ENCODE measurements at regions not wholly inside any gene's neighbourhood (a gene's known extent, or its start where the extent isn't known, plus 50 kb on each side); places are given as distances from the start of the nearest gene placed in this dataset.

GRCh38 chr3:83738202-83738601 lies 1220.6 kb upstream of the CADM2 start:
- DNase-seq (ENCODE audit: low spot score) = no peak

DNA sequence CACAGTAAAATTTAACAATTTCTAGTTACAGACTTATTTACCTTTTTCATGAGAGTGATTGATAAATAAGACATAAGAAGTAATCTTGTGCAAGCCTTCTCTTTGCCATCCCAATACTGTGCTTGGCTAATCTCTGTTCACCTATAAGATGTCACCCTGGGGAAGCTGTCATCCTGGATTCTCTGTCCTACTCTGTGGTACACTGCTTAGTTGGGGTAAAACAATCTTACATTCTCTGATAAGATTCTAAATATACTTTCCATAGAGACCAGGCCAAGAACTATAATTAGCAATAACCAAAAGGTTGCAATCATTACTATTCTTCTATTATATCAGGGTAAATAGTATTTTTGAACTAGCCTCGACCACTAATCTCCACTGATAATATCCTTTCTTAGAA lies 1218.3 kb upstream of the CADM2 start:
- no peak for DNase-seq (ENCODE audit: low spot score)

GRCh38 chr3:83765956-83766355 lies 1192.8 kb upstream of the CADM2 start:
- no peak for DNase-seq (ENCODE audit: low spot score)

GRCh38 chr3:83769791-83770663 lies 1188.8 kb upstream of the CADM2 start:
- DNase-seq (ENCODE audit: low spot score) = no peak

DNA sequence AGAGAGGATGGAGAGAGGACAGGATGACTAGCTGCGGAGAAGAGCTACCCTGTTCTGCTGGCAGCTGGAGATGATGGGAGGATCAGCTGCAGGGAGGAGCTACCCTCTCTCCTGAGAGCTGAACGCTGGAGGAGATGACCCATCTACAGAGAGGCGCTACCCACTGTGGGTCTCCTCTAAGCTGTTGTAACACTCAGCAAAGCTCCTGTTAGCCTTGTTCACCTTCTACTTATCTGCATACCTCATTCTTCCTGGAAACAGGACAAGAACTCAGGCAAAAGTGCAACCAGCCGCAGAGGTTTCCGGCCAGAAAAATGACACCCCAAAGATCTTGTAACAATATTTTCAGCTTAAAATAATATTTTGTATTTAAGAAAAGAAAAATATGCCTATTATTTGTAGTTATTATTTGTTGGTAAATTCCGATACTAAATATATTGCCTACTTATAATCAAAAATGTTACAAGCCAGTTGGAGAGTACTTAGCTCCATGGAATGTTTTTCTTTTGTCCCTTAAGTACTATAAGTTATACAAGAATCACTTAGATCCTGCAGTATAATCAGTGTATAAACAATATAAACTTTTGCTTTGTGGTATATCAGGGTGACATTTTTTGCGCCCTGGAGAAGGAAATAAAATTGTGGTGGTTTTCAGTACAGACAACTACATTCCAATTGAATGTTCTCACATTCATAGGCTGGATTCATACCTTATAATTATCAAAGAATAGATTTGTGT lies 1188.0 kb upstream of the CADM2 start:
- DNase-seq (ENCODE audit: low spot score) = no peak

- DNase-seq (ENCODE audit: low spot score) = no peak
Observed at GRCh38 chr3:83802801-83803200, 1156.0 kb upstream of the CADM2 start.

DNA sequence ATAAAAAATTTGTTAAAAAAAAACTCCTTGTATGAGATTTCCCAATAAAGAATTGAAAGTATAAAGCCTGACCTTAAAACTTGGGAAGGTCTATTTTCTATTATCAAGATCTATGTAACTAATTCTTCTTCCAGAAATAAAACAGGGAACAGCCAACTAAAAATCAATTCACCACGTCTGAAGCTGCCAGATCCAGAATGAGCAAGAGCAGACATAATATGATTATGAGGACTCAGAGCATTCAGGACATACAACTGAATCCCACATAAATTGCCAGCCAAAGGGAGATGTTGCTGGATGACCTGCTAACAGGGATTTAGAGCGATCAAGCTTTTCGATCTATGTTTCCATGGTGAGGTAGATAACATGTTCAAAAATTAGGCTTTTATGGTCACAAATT lies 1151.3 kb upstream of the CADM2 start:
- no peak for DNase-seq (ENCODE audit: low spot score)

DNA sequence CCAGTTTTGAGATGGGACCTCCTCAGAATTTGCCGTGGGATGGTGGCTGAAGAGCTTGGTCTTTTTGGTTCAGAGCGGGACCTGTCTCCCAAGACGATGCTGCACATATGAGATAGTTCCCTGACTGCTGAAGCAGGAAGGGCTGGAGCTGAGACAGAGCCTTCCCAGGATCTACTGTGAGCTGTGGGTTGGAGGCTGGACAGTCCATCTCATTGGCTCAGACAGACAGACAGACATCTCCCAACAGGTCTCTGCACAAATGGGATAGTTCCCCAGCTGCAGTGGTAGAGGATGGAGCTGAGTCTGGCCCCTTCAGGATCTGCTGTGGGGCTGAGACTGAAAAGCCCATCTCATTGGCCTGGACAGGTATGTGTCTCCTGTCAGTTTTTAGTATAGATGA lies 1145.6 kb upstream of the CADM2 start:
- DNase-seq (ENCODE audit: low spot score) = no peak

GRCh38 chr3:83816653-83817052 lies 1142.1 kb upstream of the CADM2 start:
- no peak for DNase-seq (ENCODE audit: low spot score)

GRCh38 chr3:83821506-83821905 lies 1137.3 kb upstream of the CADM2 start:
- DNase-seq (ENCODE audit: low spot score) = no peak

GRCh38 chr3:83823095-83823494 lies 1135.7 kb upstream of the CADM2 start:
- DNase-seq (ENCODE audit: low spot score) = no peak

DNA sequence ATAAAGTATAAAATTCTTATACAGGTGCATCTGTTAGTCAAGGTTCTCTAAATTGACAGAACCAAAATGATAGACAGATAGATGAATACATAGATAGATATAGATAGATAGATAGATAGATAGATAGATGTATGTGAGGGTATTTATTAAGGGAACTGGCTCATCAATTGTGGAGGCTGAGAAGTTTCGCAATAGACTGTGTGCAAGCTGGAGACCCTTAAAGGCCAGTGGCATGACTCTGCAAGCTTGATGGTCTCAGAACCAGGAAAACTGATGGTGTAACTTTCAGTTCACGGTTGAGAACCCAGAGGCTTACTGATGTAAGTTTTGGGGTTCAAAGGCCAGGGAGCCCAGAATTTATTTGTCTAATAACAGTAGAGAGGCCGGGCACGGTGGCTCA lies 1123.7 kb upstream of the CADM2 start:
- no peak for DNase-seq (ENCODE audit: low spot score)

DNA sequence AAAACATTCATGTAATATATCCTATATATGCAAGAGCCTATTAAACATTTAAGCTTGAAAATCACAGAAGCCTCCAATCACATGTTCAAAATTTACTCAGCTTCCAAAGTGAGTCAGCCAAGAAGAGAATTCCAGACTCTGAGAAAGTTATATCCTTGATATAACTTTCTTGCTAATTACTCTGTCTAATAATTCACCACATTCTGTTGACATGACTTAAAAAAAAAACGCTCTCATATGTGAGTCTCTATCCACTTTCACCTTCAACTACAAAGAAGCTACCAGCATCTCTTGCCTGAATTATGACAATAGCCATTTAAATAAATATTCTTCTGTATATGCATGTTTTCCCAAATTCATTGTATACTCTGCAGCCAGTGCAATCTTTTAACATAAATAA lies 1116.3 kb upstream of the CADM2 start:
- no peak for DNase-seq (ENCODE audit: low spot score)

GRCh38 chr3:83843716-83844115 lies 1115.1 kb upstream of the CADM2 start:
- no peak for DNase-seq (ENCODE audit: low spot score)

GRCh38 chr3:83849106-83849730 lies 1109.6 kb upstream of the CADM2 start:
- DNase-seq (ENCODE audit: low spot score) = no peak

- DNase-seq (ENCODE audit: low spot score) = no peak
Observed at GRCh38 chr3:83863380-83863779, 1095.4 kb upstream of the CADM2 start.

GRCh38 chr3:83868909-83869567 lies 1089.8 kb upstream of the CADM2 start:
- DNase-seq (ENCODE audit: low spot score) = no peak

DNA sequence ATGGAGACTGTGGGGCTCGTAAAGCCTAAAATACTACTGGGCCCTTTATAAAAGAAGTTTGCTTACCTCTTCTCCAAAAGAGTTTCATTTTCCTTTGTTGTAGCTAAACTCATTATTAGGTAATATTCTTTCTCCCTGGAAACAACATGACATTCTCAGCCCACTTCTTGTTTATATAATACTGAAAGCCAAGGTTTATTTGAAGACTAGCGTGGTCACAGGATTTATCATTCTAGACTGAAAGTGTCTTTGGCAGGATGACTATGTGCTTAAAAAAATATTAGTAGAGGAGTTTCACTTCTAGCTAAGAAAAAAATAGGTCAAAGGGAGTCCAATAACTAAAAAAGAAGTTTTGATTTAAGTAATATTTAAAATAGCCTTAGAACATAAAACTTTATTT lies 1085.2 kb upstream of the CADM2 start:
- DNase-seq (ENCODE audit: low spot score) = no peak

DNA sequence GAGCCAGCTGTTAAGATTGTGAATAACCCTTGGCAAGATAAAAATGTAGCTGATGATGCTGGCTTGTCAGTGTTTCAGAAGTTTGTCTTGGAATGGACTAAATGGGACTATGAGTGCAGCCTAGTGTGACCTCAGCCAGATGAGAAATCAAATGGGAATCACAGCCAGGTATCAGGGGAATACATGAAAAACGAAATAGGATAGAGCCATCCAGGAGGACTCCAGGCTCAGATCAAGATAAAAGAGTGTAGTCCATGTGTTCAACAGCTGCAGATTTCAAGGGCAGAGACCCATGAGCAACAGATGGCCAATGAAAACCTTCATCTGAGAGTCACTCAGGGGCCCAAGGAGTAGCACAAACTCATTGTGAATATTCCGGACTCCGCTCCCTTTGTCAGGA lies 1080.9 kb upstream of the CADM2 start:
- no peak for DNase-seq (ENCODE audit: low spot score)

DNA sequence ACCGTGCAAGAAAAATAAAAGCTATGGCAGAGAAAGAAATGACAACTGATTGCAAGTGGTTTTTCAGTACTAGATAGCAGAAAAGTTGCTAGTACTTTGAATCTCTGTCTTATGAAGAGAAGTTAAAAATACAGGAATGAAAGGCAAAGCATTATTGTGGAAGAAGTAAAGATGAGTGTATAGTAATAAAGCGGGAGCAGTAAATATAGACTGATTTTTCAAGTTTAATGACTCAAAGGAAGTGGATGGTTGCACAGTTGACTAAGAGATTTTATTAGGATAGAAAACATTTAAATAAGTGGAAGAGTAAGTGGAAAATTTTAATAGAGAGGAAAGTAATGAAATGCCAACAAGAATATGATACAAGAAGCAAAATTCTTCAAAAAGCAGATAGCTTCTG lies 1076.1 kb upstream of the CADM2 start:
- no peak for DNase-seq (ENCODE audit: low spot score)

DNA sequence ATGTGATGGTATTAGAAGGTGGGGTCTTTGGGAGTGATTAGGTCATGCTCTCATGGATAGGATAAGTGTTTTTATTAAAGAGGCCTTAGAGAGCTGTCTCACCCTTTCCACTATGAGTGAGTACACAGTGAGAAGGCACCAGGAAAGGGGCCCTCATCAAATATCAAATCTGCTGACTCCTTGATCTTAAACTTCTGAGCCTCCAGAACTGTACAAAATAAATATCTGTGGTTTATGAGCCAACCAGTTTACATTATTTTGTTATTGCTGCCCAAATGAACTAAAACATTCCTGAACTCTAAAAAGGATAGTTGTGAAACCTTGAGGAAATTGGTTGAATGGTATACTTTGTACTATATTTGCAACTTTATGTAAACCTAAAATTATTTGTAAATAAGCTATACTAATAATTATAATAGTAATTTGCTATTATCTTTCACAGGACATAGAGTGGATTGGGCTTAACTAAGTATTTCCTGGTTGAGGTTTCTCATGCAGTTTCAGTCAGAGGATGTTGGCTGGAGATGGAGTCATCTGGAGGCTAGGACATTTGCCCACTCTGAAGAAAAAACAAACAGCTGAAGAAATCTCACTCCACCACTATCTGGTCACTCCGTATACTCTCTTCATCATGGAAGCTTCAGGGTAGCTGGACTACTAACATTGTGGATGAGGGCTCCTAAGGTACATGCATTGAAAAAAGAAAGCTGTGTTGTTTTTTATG lies 1068.6 kb upstream of the CADM2 start:
- DNase-seq (ENCODE audit: low spot score) = no peak

DNA sequence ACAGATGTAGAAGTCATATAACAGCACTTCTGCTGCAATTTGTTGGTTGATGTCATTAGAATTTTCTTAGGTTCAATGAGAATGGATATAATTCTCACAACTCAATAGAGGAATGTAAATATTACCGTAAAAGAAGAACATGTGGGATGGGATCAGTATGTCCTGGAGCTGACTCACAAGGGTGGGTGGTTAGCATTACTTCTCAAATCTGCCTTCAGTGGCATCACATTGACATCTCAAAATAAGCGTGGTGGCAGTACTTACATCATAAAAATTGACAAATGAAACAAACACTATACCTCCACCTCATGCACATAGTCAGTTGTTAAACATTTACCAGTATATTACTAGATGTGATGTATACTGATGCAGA lies 1068.0 kb upstream of the CADM2 start:
- DNase-seq (ENCODE audit: low spot score) = no peak
